Fibroblast of skin of back (primary cell): ENCODE measurements at regions not wholly inside any gene's neighbourhood (a gene's known extent, or its start where the extent isn't known, plus 50 kb on each side); places are given as distances from the start of the nearest gene placed in this dataset.
"Not testable (repeated sequence)": the region's sequence is repeated elsewhere in the genome, so short reads cannot be mapped to it uniquely, and the experiment has no call there.

Experiments
- DNase-seq: peaks from one replicate; pipeline ENCODE4 v3.0.0-alpha.2; 2013

GRCh38 chr13:54165581-54166215 lies 1137.1 kb downstream of the OLFM4 start:
- no peak for DNase-seq

- no peak for DNase-seq
Observed at GRCh38 chr13:54173996-54174395, 1145.4 kb downstream of the OLFM4 start.

DNA sequence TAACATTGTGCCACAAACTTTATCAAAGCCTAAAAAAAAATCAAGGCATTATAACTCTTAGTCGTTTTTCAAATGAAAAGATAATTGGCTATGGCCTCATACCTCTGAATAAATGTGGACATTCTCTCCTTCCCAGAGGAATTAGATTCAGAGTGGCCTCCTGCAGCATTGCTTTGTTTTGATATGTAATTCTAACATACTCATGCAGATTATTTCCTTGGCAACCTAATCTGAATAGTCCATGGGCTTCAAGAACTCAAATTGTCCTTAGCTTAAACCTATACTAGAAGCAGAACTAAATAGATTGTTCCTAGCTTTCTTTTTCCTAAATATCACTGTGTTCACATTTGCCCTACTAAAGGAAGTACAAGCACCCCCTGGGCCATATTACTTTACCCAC lies 1146.9 kb downstream of the OLFM4 start:
- DNase-seq = no peak

GRCh38 chr13:54177466-54177865 lies 1148.9 kb downstream of the OLFM4 start:
- DNase-seq = no peak

DNA sequence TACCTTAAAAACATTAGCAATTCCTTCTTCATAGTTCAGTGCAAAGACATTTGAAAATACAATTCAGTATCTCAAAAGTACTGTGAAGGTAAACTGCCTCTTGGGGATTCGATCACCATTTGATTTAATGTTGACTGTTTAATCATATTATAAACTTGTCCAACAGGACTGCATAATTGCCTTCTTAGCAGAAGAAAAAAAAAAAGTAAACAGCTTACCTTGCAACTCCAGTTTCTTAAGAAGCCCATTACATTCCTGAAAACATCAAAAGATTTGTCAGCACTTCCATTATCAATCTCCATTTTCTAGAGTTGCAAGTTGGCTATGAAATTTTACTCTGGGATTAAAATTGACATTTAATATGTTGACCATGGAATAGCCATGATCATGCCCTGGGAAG lies 1154.6 kb downstream of the OLFM4 start:
- DNase-seq = no peak

DNA sequence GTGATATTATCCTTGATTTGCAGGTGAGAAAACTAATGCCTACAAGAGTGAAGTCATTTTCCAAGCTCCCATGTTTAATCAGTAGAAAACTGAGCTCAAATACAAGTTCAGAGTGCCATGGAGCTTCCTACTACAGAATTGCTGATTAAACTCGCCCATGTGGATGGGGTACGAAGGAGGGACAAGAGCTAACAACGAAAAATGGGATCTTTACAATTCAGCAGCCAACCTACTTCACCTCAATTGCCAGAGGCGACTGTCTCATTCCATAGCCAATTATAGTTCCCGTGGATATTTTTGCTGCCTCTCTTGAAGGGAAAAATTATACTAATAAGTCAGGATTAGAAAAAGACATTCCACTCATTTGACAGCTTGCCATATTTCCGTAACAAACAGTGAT lies 1155.1 kb downstream of the OLFM4 start:
- no peak for DNase-seq

- DNase-seq = no peak
Observed at GRCh38 chr13:54184576-54184975, 1156.0 kb downstream of the OLFM4 start.

- no peak for DNase-seq
Observed at GRCh38 chr13:54185101-54185500, 1156.5 kb downstream of the OLFM4 start.

GRCh38 chr13:54185785-54186184 lies 1157.2 kb downstream of the OLFM4 start:
- DNase-seq = no peak

- DNase-seq = no peak
Observed at GRCh38 chr13:54187461-54187860, 1158.8 kb downstream of the OLFM4 start.

DNA sequence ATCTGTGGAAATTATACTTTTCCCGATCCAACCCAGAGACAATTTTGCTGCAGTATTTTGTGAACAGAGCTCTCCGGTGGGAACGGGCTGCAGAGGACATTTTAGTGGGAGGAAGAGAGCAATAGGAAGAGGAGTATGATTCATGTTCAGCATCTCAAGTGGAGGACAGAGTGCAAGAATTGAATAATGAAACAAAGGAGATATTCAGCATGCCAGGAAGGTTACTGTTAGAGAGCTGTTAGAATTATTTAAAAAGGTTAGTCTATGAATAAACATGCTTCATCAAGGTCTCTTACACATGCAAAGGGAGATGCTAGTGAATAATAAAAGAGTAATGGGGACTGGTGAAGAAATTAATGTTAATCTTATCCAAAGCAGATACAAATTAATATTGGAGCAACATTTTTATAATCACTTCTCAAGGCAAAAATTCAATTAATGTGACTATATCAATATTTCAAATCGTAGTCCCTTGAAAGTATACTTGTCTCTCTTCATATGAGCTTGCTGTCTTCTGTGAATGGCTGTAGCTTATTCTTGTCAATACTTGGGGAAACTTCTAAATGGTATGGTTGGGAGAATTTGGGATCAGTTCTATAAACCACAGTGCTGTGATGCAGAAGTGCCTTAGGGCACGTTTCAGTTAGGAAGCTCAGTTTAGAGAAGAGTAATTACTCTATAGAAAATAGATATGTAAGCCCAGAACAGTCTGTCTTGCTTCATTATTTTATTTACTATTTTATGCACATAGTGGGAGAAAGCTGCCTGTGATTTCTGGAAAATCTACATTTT lies 1165.8 kb downstream of the OLFM4 start:
- DNase-seq = no peak

DNA sequence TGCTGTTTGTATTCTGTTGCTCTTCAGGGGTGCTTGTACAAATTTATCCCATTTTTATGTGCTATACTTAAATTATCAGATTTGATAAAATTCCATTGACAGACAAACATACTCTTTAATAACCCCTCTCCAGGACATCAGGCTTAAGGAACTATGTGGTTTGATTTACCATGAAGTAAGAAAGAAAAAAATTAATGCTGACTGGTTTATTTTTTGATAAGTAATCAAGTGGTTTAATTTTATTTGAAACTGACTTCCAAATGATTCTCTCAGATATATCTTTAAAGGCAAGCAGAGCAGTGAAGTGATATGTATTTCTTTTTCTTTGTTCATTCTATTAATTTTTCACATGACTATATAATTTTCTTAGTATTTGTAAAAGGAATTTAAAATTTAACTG lies 1168.1 kb downstream of the OLFM4 start:
- no peak for DNase-seq

GRCh38 chr13:54198911-54199310 lies 1170.3 kb downstream of the OLFM4 start:
- no peak for DNase-seq

GRCh38 chr13:54206626-54207025 lies 1178.0 kb downstream of the OLFM4 start:
- no peak for DNase-seq

DNA sequence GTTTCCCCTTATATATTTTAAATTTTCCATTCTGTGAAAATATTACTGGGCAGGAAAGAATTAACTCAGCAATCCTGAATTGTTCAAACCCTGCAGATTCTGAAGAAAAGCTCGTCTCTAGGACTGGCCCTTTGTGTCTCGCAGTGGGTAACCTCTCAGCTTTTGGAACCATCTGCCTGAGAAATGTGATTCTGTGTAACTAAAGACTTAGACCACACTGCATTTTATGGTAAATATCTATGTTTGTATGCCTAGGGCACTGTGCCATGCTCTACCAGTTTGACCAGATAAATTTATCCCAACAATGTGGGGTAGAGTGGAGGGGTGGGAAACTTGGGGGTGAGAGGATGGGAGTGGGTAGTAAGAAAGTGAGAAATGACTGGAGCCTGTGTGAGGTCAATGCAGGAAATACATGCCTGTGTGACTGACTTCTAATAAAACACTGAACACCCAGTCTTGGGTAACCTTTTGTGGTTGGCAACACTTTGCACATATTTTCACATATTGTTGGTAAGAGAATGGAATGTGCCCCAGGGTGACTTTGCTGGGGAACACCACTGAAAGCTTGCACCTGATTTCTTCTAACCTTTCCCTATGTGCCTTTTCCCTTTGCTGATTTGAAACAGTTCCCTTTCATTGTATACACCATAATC lies 1181.9 kb downstream of the OLFM4 start:
- no peak for DNase-seq

DNA sequence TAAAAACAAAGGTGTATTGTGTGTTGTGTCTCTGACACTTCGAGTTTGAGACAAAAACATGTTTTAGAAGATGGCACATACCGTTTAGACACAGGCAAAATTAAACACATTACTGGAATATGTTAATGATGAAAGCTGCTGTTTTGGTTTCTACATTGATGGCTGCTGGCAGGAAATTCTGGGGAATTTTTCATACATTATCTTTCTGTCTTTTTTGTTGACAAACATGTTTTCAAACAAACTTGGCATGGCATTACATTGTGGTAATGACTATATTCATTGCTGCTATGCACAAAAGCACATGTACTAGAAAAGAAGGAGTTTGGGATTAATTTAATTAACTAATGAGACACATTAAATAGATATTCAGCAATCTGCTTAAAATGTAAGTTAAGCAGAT lies 1187.6 kb downstream of the OLFM4 start:
- DNase-seq = no peak

GRCh38 chr13:54226876-54227275 lies 1198.3 kb downstream of the OLFM4 start:
- no peak for DNase-seq

DNA sequence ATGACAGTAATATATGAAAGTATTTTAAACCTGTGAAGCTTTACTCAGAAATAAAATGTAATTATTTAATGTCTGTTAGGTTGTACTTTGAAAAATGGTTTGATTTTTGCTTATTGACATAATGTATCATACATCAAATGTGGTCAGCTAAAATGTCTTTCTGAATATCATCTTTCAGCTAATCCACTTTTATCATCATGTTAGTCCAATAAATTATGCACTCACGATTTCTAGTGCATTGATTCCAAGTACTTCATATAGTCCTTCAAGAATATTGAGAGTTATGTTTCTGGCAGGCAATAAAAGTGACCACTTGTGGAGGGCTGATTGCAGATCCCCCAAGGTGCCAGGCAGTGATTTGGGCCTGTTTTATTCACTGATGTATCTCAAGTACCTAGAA lies 1204.1 kb downstream of the OLFM4 start:
- no peak for DNase-seq

DNA sequence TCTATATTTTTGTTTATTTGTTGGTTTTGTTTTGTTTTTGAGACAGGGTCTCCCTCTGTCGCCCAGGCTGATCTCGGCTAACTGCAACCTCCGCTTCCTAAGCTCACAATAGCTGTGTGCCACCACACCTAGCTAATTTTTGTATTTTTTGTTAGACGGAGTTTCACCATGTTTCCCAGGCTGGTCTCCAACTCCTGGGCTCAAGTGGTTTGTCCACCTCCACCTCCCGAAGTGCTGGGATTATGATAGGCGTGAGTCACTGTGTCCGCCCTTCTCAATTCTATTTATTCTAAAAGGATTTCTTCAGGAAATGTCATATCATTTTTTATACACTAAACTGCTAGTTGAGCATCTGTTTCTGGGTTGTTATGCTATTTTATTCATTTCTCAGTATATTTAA lies 1206.0 kb downstream of the OLFM4 start:
- no peak for DNase-seq

DNA sequence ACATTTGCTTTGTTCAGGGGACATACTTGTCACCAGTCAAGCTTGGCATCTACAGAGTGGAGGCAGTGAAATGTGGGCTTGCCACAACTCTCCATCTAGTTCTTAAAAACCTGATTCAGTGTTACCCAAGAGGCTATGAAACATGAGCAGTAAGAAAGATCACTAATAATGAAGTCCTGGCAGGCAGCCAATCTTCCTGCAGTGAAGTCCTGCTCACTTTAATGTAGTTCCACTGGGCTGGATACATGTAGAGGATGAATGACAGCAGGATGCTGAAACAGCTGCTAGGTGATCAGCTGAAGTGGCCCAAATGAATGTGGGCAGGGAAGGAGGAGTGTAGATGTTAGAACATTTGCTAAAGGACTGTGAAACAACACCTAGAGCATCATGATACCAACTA lies 1213.1 kb downstream of the OLFM4 start:
- DNase-seq = no peak

DNA sequence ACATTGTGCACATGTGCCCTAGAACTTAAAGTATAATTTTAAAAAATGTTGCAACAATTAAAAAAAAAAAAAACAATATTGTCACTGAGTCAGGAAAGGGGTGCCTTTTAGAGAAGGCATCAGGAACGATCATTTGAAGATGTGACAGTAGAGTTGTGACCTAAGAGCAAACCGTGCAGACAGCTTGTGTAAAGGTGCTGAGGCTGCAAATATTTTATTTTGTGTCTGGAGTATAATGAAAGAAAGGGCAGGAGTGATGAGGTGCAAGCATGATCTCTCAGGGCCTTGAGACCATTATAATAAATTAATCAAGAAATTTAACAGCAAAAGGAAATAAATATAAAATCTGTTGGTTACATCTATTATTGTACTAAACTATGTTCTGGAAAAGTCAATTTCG lies 1219.7 kb downstream of the OLFM4 start:
- no peak for DNase-seq

DNA sequence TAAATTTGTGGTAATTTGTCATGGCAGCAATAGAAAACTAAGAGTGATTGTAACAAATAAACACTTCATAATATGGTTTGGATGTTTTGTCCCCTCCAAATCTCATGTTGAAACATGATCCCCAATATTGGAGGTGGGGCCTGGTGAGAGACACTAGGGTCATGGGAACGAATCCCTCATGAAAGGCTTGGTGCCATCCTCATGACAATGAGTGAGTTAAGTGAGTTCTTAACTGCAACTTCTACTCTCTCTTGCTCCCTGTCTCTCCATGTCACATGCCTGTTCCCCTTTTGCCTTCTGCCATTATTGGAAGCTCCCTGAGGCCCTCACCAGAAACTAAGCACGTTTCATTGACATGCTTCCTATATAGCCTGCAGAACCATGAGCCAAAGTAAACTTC lies 1233.2 kb downstream of the OLFM4 start:
- DNase-seq = no peak

DNA sequence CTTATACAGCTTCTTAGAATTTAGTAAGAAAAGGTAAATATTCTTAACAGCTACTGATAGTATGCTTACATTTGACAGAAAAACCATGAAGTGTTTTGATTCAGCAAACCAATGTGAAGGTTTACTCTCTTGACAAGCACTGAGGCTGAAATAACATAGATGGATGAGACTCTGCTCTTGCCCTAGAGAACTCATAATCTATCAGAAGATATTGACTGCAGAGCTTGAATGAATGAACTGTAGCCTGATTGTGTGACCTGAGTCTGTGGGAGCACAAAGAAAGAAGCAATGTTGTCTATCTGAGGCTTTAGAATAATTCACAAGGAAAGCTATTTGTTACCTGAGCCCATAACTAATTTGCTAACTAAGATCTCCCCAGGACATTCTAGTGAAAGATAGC lies 1235.3 kb downstream of the OLFM4 start:
- DNase-seq = no peak

DNA sequence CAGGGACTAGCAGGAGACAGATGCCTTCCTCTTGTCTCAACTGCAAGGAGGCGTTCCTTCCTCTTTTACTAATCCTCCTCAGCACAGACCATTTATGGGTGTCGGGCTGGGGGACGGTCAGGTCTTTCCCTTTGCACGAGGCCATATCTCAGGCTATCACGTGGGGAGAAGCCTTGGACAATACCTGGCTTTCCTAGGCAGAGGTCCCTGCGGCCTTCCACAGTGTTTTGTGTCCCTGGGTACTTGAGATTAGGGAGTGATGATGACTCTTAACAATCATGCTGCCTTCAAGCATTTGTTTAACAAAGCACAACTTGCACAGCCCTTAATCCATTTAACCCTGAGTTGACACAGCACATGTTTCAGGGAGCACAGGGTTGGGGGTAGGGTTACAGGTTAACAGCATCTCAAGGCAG lies 1238.6 kb downstream of the OLFM4 start:
- DNase-seq = not testable (repeated sequence)
